ENCODE measurements at regions not wholly inside any gene's neighbourhood (a gene's known extent, or its start where the extent isn't known, plus 50 kb on each side); places are given as distances from the start of the nearest gene placed in this dataset.

DNA sequence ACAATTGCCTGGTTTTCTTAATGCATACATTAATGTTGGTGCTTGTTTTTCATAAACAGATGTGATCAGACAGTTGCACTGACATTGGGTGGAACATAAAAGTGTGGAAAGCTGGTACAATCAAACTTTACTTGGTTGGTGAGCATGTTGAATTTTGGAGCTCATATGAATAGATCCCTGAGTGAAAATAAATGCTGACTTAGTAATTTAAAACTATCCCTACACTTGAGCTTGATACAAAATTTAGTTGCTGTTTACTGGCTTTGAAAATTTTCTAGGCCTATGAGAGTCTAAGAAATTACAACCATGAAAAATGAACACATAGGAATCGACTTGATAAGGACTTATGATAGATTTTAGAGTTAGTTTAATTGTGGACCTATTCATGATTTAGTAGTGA, 551.8 kb upstream of the PABPC4L start:
- TF ChIP-seq, protein P1, sequence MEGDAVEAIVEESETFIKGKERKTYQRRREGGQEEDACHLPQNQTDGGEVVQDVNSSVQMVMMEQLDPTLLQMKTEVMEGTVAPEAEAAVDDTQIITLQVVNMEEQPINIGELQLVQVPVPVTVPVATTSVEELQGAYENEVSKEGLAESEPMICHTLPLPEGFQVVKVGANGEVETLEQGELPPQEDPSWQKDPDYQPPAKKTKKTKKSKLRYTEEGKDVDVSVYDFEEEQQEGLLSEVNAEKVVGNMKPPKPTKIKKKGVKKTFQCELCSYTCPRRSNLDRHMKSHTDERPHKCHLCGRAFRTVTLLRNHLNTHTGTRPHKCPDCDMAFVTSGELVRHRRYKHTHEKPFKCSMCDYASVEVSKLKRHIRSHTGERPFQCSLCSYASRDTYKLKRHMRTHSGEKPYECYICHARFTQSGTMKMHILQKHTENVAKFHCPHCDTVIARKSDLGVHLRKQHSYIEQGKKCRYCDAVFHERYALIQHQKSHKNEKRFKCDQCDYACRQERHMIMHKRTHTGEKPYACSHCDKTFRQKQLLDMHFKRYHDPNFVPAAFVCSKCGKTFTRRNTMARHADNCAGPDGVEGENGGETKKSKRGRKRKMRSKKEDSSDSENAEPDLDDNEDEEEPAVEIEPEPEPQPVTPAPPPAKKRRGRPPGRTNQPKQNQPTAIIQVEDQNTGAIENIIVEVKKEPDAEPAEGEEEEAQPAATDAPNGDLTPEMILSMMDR (IDR thresholded peaks at IDR 0.05; ENCODE audit: extremely low read depth, insufficient read depth, missing control alignments): no peak
- DNase-seq (ENCODE audit: low spot score): no peak
- in situ Hi-C loops (cut with MboI; ENCODE audit: low pct_unique_long_range_greater_than_20kb, low sequenced_read_pairs, unreplicated experiment): no loop called here

DNA sequence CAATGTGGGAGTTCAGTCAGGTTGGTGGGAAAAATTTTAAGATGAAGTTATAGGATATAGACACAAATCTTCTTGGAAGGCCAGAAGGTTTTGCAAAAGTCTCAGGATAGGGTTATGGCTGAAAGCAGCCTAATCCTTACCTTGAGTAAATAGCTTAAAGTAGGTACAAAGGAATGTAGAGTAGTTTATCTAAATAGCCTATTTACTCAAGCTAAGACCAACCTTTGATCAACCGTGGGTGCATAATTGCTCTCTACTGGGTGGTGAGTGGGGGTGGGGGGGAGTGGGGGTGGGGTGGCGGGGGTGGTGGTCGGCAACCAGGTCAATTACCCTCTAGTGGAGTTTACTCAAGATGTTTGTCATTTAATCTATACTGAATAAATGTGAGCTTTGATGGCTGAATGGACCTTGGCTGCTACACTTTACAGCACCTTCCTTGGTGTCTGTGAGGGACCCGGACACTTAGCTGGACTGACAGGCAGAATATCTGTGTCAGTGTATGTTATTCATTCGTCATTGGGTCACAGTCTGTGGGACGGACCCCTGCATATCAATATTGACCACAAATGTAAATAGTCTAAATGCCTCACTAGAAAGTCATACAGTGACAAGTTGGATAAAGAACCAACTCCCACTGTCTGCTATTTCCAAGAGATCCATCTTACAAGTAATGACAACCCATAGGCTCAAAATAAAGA, 545.7 kb upstream of the PABPC4L start:
- DNase-seq (ENCODE audit: low spot score): no peak
- in situ Hi-C loops (cut with MboI; ENCODE audit: low pct_unique_long_range_greater_than_20kb, low sequenced_read_pairs, unreplicated experiment): no loop called here
- TF ChIP-seq, protein P1 (IDR thresholded peaks at IDR 0.05; ENCODE audit: extremely low read depth, insufficient read depth, missing control alignments): no peak

DNA sequence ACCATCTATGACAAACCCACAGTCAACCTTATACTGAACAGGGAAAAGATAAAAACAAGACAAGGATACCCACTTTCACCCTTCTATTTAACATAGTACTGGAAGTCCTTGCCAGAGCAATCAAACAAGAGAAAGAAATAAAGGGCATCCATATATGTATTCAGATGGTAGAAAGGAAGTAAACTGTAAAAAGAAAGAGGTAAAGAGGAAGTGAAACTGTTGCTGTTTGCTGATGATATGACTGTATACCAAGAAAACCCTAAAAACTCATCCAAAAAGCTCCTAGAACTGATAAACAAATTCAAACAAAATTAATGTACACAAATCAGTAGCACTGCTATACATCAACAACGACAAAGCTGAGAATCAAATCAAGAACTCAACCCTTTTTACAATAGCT, 538.7 kb upstream of the PABPC4L start:
- TF ChIP-seq, protein P1 (IDR thresholded peaks at IDR 0.05; ENCODE audit: extremely low read depth, insufficient read depth, missing control alignments): no peak
- no peak for DNase-seq (ENCODE audit: low spot score)
- in situ Hi-C loops (cut with MboI; ENCODE audit: low pct_unique_long_range_greater_than_20kb, low sequenced_read_pairs, unreplicated experiment): no loop called here

DNA sequence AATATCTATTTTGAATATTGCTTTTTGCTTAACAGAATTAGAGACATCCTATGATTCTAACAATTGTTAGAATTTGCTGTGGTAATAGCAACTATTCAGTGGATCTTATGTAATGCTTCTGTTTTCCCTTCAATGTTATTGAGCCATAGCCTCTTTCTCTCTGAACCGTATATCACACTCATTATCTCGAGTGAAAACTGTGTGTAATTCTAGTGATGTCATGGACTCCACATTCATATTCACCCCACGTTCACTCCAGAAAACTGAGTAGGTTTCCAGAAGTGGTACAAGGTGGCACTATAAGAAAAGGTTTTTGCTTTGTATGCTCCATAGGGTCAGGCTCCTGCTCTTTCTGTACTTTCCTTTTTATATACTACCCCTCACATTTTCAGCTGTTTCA, 534.3 kb upstream of the PABPC4L start:
- TF ChIP-seq, protein P1 (IDR thresholded peaks at IDR 0.05; ENCODE audit: extremely low read depth, insufficient read depth, missing control alignments): no peak
- no peak for DNase-seq (ENCODE audit: low spot score)
- in situ Hi-C loops (cut with MboI; ENCODE audit: low pct_unique_long_range_greater_than_20kb, low sequenced_read_pairs, unreplicated experiment): no loop called here

DNA sequence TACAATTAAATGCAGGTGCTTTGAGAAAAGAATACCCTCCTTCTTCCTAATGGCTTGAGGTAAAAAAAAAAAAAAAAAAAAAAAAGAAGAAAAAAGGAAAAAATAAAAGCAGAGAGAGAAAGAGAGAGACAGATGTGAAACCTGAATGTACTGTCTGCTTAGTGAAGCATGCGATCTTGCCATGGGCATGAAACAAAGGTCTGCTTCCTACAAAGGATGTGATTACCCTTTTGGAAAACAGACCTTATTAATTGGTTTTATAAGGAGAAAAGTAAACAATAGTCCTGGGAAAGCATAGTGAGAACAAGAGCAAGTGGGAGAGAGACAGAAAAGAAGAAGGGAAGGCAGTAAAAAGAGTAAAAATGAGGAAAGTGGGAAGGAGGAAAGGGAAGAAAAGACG, 526.1 kb upstream of the PABPC4L start:
- TF ChIP-seq, protein P1 (IDR thresholded peaks at IDR 0.05; ENCODE audit: extremely low read depth, insufficient read depth, missing control alignments): no peak
- DNase-seq (ENCODE audit: low spot score): no peak
- in situ Hi-C loops (cut with MboI; ENCODE audit: low pct_unique_long_range_greater_than_20kb, low sequenced_read_pairs, unreplicated experiment): no loop called here

DNA sequence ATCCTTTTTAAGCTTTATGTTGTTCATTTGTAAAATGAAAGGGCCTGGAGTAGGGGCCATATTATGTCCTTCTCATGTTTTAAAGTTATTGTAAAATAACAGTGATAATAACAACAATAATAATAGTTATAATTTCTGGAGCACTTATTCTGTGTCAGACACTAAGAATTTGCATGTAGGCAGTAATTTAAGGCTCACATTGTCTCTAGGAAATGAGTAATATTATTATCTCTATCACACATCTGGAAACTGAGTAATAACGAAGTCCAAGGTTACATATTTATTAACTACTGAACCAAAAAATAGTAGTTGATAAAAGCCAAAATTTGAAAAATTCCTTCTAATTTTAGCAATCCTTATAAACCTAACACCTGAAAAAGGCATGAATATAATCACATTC, 520.7 kb upstream of the PABPC4L start:
- no peak for DNase-seq (ENCODE audit: low spot score)
- TF ChIP-seq, protein P1 (IDR thresholded peaks at IDR 0.05; ENCODE audit: extremely low read depth, insufficient read depth, missing control alignments): no peak
- in situ Hi-C loops (cut with MboI; ENCODE audit: low pct_unique_long_range_greater_than_20kb, low sequenced_read_pairs, unreplicated experiment): no loop called here
